B cell (primary cell): ENCODE measurements at regions not wholly inside any gene's neighbourhood (a gene's known extent, or its start where the extent isn't known, plus 50 kb on each side); places are given as distances from the start of the nearest gene placed in this dataset.

Experiments
- ATAC-seq: fragments of 200-7000 bp; cut with Tn5 transposase; one replicate; pipeline ENCODE4 v1.10.0; 2021; ENCODE audit warnings: low read depth, mild to moderate bottlenecking, moderate number of reproducible peaks, moderate library complexity
- CTCF ChIA-PET: fragments of 350-600 bp; sonication (Branson Sonifier 250); formaldehyde crosslinking; loops from one replicate; lab custom pipeline; 2021; ENCODE audit warnings: antibody characterized with exemption, inconsistent platforms; lab: Charles Lee
- POLR2A ChIA-PET: fragments of 350-600 bp; sonication (Branson Sonifier 250); formaldehyde crosslinking; loops from one replicate; lab custom pipeline; 2021; ENCODE audit warnings: antibody characterized with exemption; lab: Charles Lee
- DNase-seq: peaks from one replicate; pipeline ENCODE4 v3.0.0; 2013
- H2AFZ ChIP-seq: 2 replicates; pipeline ENCODE4 v1.6.1; 2012; ENCODE audit warnings: mild to moderate bottlenecking, low read depth, low read length; ENCODE audit not compliant: insufficient read depth, poor library complexity, severe bottlenecking
- H3K27ac ChIP-seq, 2 donors: 1 replicate in 1 of 2; 2 replicates in 1 of 2; pipeline ENCODE4 v1.5.1; 2012 to 2013; ENCODE audit warnings: low read length in 2 of 2, mild to moderate bottlenecking in 2 of 2, moderate library complexity in 1 of 2
- H3K27me3 ChIP-seq, 4 experiments: fragments of 200-600 bp in 1 of 4; sonication (generic) in 1 of 4; replicated peaks in 1 of 4; 1 replicate in 2 of 4; 2 replicates in 2 of 4; pipeline versions ENCODE4 v1.6.1 to v1.7.0; 2013 to 2016; ENCODE audit warnings: low read length in 3 of 4, mild to moderate bottlenecking in 2 of 4, mixed read lengths in 1 of 4, moderate library complexity in 1 of 4; ENCODE audit not compliant: insufficient read depth in 4 of 4, control insufficient read depth in 3 of 4; ENCODE audit errors: control extremely low read depth in 1 of 4
- H3K36me3 ChIP-seq, 2 experiments: replicated peaks in 1 of 2; 1 replicate in 1 of 2; 2 replicates in 1 of 2; pipeline versions ENCODE4 v1.6.1 to v1.7.1; 2013; ENCODE audit warnings: low read length in 1 of 2; ENCODE audit not compliant: insufficient read depth in 2 of 2, control insufficient read depth in 1 of 2; ENCODE audit errors: control extremely low read depth in 1 of 2, extremely low read depth in 1 of 2
- H3K4me1 ChIP-seq, 2 donors: fragments of 200-600 bp in 1 of 2; sonication (generic) in 1 of 2; 1 replicate in 1 of 2; 2 replicates in 1 of 2; pipeline versions ENCODE4 v1.5.1 to v1.6.1; 2013 to 2017; ENCODE audit warnings: low read length in 2 of 2; ENCODE audit not compliant: control insufficient read depth in 2 of 2, insufficient read depth in 2 of 2
- H3K4me2 ChIP-seq: replicated peaks from 2 replicates; pipeline ENCODE3; 2012; ENCODE audit warnings: mild to moderate bottlenecking, low read depth, low read length; ENCODE audit not compliant: poor library complexity, severe bottlenecking
- H3K4me3 ChIP-seq, 5 experiments: fragments of 200-600 bp in 1 of 5; sonication (generic) in 1 of 5; 1 replicate in 3 of 5; 2 replicates in 2 of 5; pipeline versions ENCODE4 v1.5.1 to v1.7.0; 2011 to 2016; ENCODE audit warnings: low read length in 4 of 5, mild to moderate bottlenecking in 4 of 5, low read depth in 2 of 5, control low read depth in 1 of 5, moderate library complexity in 1 of 5; ENCODE audit not compliant: insufficient read depth in 1 of 5; ENCODE audit errors: control extremely low read depth in 1 of 5, extremely low read depth in 1 of 5
- H3K79me2 ChIP-seq: fragments of 200-600 bp; sonication (generic); one replicate; pipeline ENCODE4 v1.6.0; 2016; ENCODE audit warnings: low read length; ENCODE audit not compliant: control insufficient read depth, insufficient read depth
- H3K9ac ChIP-seq: fragments of 200-600 bp; sonication (generic); 2 replicates; pipeline ENCODE4 v1.6.1; 2017; ENCODE audit warnings: mild to moderate bottlenecking, low read length, moderate library complexity
- H3K9me3 ChIP-seq, 3 donors: one replicate each; pipeline versions ENCODE4 v1.6.1 to v1.7.1; 2013; ENCODE audit warnings: low read length in 2 of 3; ENCODE audit not compliant: control insufficient read depth in 2 of 3, insufficient read depth in 1 of 3; ENCODE audit errors: control extremely low read depth in 1 of 3
- H4K20me1 ChIP-seq: 2 replicates; pipeline ENCODE4 v1.6.0; 2012; ENCODE audit warnings: mild to moderate bottlenecking, low read length; ENCODE audit not compliant: insufficient read depth, control insufficient read depth, poor library complexity, severe bottlenecking
- H3K27ac Mint-ChIP-seq: one replicate; pipeline ENCODE4 v1.8.0; 2021; ENCODE audit warnings: mixed read lengths
- H3K27me3 Mint-ChIP-seq: one replicate; pipeline ENCODE4 v1.8.0; 2021; ENCODE audit warnings: mixed read lengths
- H3K4me1 Mint-ChIP-seq: one replicate; pipeline ENCODE4 v1.8.0; 2021; ENCODE audit warnings: mixed read lengths
- H3K4me3 Mint-ChIP-seq: one replicate; pipeline ENCODE4 v1.8.0; 2021; ENCODE audit warnings: mixed read lengths
- H3K9me3 Mint-ChIP-seq: one replicate; pipeline ENCODE4 v1.8.0; 2022; ENCODE audit warnings: mixed read lengths; ENCODE audit not compliant: insufficient read depth
- CTCF ChIP-seq: fragments of 200-600 bp; IDR thresholded peaks from one replicate; pipeline ENCODE4 v1.8.0; 2022; ENCODE audit warnings: antibody characterized with exemption, mild to moderate bottlenecking
- EZH2 ChIP-seq: IDR thresholded peaks from 2 replicates; pipeline ENCODE4 v1.6.1; 2012; ENCODE audit warnings: borderline replicate concordance, low read depth, mild to moderate bottlenecking, moderate library complexity, low read length; ENCODE audit not compliant: insufficient read depth, poor library complexity, severe bottlenecking
- WGBS: methylation state at CpG from one replicate; pipeline ENCODE4 v1.1.5; 2013; ENCODE audit warnings: missing lambda C conversion rate; ENCODE audit not compliant: insufficient coverage; 5-methylcytosine and 5-hydroxymethylcytosine counted together
- intact Hi-C: fragments of 100-400 bp; cut with micrococcal nuclease; formaldehyde crosslinking; loops from one replicate; pipeline ENCODE4 v1.10.0; 2022

DNA sequence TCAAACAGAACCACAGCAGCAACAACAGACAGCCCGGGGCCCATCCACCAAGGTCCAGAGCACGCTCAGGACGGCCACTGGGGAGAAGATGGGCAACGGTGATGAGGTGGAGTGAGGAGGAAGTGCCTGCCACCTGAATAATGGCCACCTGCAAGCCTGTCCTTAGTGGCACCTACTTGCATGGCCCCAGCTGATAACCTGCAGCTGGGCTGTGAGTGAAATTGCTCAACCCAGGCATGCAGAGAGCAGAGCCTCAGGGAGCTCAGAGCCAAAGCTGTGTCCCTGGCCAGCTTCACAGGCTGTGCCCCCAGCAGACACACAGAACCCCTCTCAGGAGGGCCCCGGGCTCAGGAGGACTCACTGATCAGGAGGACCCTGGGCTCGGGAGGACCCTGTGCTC lies 102.4 kb upstream of the ADRA2C start:
- H3K9me3 ChIP-seq: peaks cover 0 to 27% (median 14%) of the 10 kb centered on the region in 3 donors
- Mint-ChIP-seq H3K27ac (no peak overlapping the region), H3K9me3 (peaks cover 10% of the 10 kb centered on the region), H3K27me3 (peaks cover 16% of the 10 kb centered on the region), H3K4me3 (no peak overlapping the region), H3K4me1 (peaks cover 20% of the 10 kb centered on the region)
- H3K36me3 ChIP-seq: no peaks in the 10 kb centered on the region
- no peaks in the 10 kb centered on the region for H3K79me2 ChIP-seq
- peaks cover 0 to 13% (median 0%) of the 10 kb centered on the region in 4 experiments for H3K27me3 ChIP-seq
- intact Hi-C loops: no loop called here
- ChIA-PET POLR2A (no interaction called here), CTCF (no interaction called here)
- no peak overlapping the region for H3K4me2 ChIP-seq
- H3K4me1 ChIP-seq: peaks cover 5 to 14% of the 10 kb centered on the region in 2 donors
- H3K9ac ChIP-seq: no peak overlapping the region
- WGBS: 63% methylated on average over 4 of the region's 6 CpGs
- TF ChIP-seq CTCF (no peak), EZH2 (no peak)
- no peaks in the 10 kb centered on the region for H4K20me1 ChIP-seq
- no peak overlapping the region for H2AFZ ChIP-seq
- DNase-seq (no peak), ATAC-seq (no peak)
- no peak overlapping the region for H3K27ac ChIP-seq
- H3K4me3 ChIP-seq: no peak overlapping the region

DNA sequence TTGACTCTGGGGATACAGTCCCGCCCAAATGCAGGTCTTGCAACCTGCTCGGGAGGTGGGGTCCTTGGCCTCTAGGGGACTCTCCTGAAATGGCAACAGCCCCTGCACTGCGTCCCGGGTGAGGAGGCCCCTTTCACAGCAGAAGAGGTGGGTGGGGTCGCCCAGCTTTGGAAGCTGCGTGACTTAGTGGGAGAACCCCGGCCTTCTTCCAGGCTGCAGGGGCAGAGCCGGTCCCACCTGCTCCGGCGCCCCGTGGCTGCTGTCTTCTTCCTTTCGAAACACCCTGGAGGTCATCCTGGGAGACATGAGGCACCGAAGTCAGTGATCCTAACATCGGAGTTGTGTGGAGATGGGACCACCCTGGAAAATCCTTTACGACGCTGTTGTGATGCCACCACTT lies 103.7 kb upstream of the ADRA2C start:
- no peak overlapping the region for H3K4me3 ChIP-seq
- intact Hi-C loops: no loop called here
- H3K79me2 ChIP-seq: no peaks in the 10 kb centered on the region
- H3K9ac ChIP-seq: no peak overlapping the region
- Mint-ChIP-seq H3K27me3 (peaks cover 18% of the 10 kb centered on the region), H3K27ac (no peak overlapping the region), H3K4me1 (peaks cover 19% of the 10 kb centered on the region), H3K4me3 (no peak overlapping the region), H3K9me3 (peaks cover 7% of the 10 kb centered on the region)
- no peak overlapping the region for H3K27ac ChIP-seq
- H3K9me3 ChIP-seq: peaks cover 0 to 26% (median 11%) of the 10 kb centered on the region in 3 donors
- WGBS: 79% methylated on average over 16 of the region's 16 CpGs
- H3K4me1 ChIP-seq: peaks cover 5 to 14% of the 10 kb centered on the region in 2 donors
- ATAC-seq (no peak), DNase-seq (no peak)
- H2AFZ ChIP-seq: no peak overlapping the region
- H3K36me3 ChIP-seq: no peaks in the 10 kb centered on the region
- CTCF ChIA-PET: no interaction called here
- POLR2A ChIA-PET: no interaction called here
- no peak overlapping the region for H3K4me2 ChIP-seq
- peaks cover 0 to 13% (median 0%) of the 10 kb centered on the region in 4 experiments for H3K27me3 ChIP-seq
- H4K20me1 ChIP-seq: no peaks in the 10 kb centered on the region
- TF ChIP-seq CTCF (no peak), EZH2 (no peak)
